K562 (cell line): ENCODE measurements at regions not wholly inside any gene's neighbourhood (a gene's known extent, or its start where the extent isn't known, plus 50 kb on each side); places are given as distances from the start of the nearest gene placed in this dataset.

Experiments
- ATAC-seq: fragments of 200-7000 bp; cut with Tn5 transposase; 3 replicates; pipeline ENCODE4 v1.9.1; 2020; ENCODE audit warnings: moderate library complexity
- BruUV-seq: library from RNA; stranded (reverse); fragments of 400-500 nt; replicated peaks from 2 replicates; lab custom pipeline; 2021; lab: Mats Ljungman, UMichigan
- CTCF ChIA-PET: fragments of 300-600 bp; formaldehyde crosslinking; extraction: SDS; loops from one replicate; lab custom pipeline; 2021; ENCODE audit warnings: low intra/inter-chr PET ratio; lab: Yijun Ruan, JAX
- POLR2A ChIA-PET: fragments of 300-600, 350-650 bp; sonication (Branson Sonifier 250); formaldehyde crosslinking; extraction: SDS; loops from one replicate; lab custom pipeline; 2021; ENCODE audit warnings: antibody characterized with exemption, inconsistent platforms; lab: Yijun Ruan, JAX
- DNase-seq, 4 experiments: peaks; one replicate each; pipeline versions ENCODE4 v3.0.0 to v3.0.0-alpha.2; 2011 to 2018; ENCODE audit warnings: low spot score in 3 of 4, mixed read lengths in 3 of 4; ENCODE audit errors: extremely low read depth in 1 of 4
- FAIRE-seq: peaks from 2 replicates; lab custom pipeline; 2011; peaks lifted over from hg19 to GRCh38; lab: Jason Lieb, UNC
- H2AFZ ChIP-seq: 2 replicates; pipeline ENCODE4 v1.6.0; 2011; ENCODE audit warnings: low read depth, low read length, control low read depth, inconsistent platforms
- H3K27ac ChIP-seq: fragments of 200-600 bp; 3 replicates; pipeline ENCODE4 v1.8.0; 2011; ENCODE audit warnings: low read depth, mild to moderate bottlenecking, control low read depth, inconsistent platforms, low read length, moderate library complexity, mixed read lengths; ENCODE audit errors: extremely low read depth
- H3K27me3 ChIP-seq, 2 experiments: fragments of 300-600 bp in 1 of 2; 2 replicates in 1 of 2; 3 replicates in 1 of 2; pipeline versions ENCODE4 v1.6.0 to v1.8.0; 2011; ENCODE audit warnings: inconsistent platforms in 2 of 2, low read length in 2 of 2, mild to moderate bottlenecking in 1 of 2, mixed read lengths in 1 of 2, moderate library complexity in 1 of 2; ENCODE audit not compliant: control insufficient read depth in 2 of 2, insufficient read depth in 2 of 2
- H3K36me3 ChIP-seq: fragments of 300-600 bp; 3 replicates; pipeline ENCODE4 v1.8.0; 2011; ENCODE audit warnings: mild to moderate bottlenecking, low read length, inconsistent platforms; ENCODE audit not compliant: control insufficient read depth, insufficient read depth
- H3K4me1 ChIP-seq, 2 experiments: fragments of 200-600 bp in 1 of 2; replicated peaks in 1 of 2; 2 replicates in 1 of 2; 3 replicates in 1 of 2; pipeline versions ENCODE4 v1.5.1 to v1.8.0; 2011; ENCODE audit warnings: inconsistent platforms in 2 of 2, low read length in 2 of 2, mild to moderate bottlenecking in 1 of 2, mixed read lengths in 1 of 2, moderate library complexity in 1 of 2; ENCODE audit not compliant: control insufficient read depth in 2 of 2, insufficient read depth in 2 of 2
- H3K4me2 ChIP-seq: 2 replicates; pipeline ENCODE4 v1.6.1; 2011; ENCODE audit warnings: low read length, control low read depth, inconsistent platforms, mixed read lengths; ENCODE audit not compliant: insufficient read depth
- H3K4me3 ChIP-seq: fragments of 200-600 bp; sonication (generic), shearing (Covaris generic); 2 replicates; pipeline ENCODE4 v1.5.1; 2016; ENCODE audit warnings: control low read depth, inconsistent platforms
- H3K79me2 ChIP-seq: fragments of 200-600 bp; 3 replicates; pipeline ENCODE4 v1.8.0; 2011; ENCODE audit warnings: low read length, inconsistent platforms; ENCODE audit not compliant: control insufficient read depth, insufficient read depth
- H3K9ac ChIP-seq, 2 experiments: 2 replicates each; pipeline versions ENCODE4 v1.6.0 to v1.6.1; 2011; ENCODE audit warnings: low read depth in 2 of 2, low read length in 2 of 2, control low read depth in 1 of 2, inconsistent platforms in 1 of 2, mild to moderate bottlenecking in 1 of 2, mixed read lengths in 1 of 2; ENCODE audit not compliant: insufficient read depth in 1 of 2
- H3K9me1 ChIP-seq: one replicate; pipeline ENCODE4 v1.6.0; 2011; ENCODE audit warnings: inconsistent platforms, mild to moderate bottlenecking, low read length, moderate library complexity; ENCODE audit not compliant: control insufficient read depth, insufficient read depth
- H3K9me3 ChIP-seq: replicated peaks from 2 replicates; pipeline ENCODE4 v1.5.1; 2011; ENCODE audit warnings: low read depth, low read length, inconsistent platforms; ENCODE audit not compliant: control insufficient read depth, insufficient read depth
- H4K20me1 ChIP-seq: replicated peaks from 2 replicates; pipeline ENCODE4 v1.6.1; 2011; ENCODE audit warnings: low read length, inconsistent platforms, mixed read lengths; ENCODE audit not compliant: control insufficient read depth, insufficient read depth
- NEUROD1 ChIP-seq: fragments of 150-350 bp; IDR thresholded peaks from 2 replicates; pipeline ENCODE4 v1.6.1; 2014; ENCODE audit warnings: borderline replicate concordance, low read length, low read depth; ENCODE audit not compliant: partially characterized antibody
- RNF2 ChIP-seq: sonication (generic); IDR thresholded peaks from 2 replicates; pipeline ENCODE4 v1.6.1; 2016
- ZNF445 ChIP-seq: fragments of 250-450 bp; sonication (Bioruptor Pico); IDR thresholded peaks from 2 replicates; pipeline ENCODE4 v1.4.0; 2020; ENCODE audit warnings: low read depth, mild to moderate bottlenecking, moderate library complexity
- WGBS: fragments of 100-300 bp; shearing (Covaris generic); methylation state at CpG from one replicate; pipeline ENCODE4 v1.1.6; 2016; ENCODE audit warnings: low coverage, mixed read lengths; ENCODE audit not compliant: insufficient coverage; ENCODE audit errors: missing lambda C conversion rate; 5-methylcytosine and 5-hydroxymethylcytosine counted together
- in situ Hi-C: fragments of 300-500 bp; cut with MboI; formaldehyde crosslinking; loops from 4 replicates; pipeline ENCODE4 v1.15.0; 2018; ENCODE audit warnings: inconsistent platforms, mixed read lengths
- intact Hi-C: fragments of 100-400 bp; cut with micrococcal nuclease; formaldehyde crosslinking; loops from 2 replicates; pipeline ENCODE4 v1.14.2; 2022
- TF ChIP-seq, protein P1 (sequence below): fragments of 450-650 bp; conservative IDR thresholded peaks from 2 replicates; pipeline ENCODE4 v1.6.1; 2016; ENCODE audit warnings: missing genetic modification characterization, low read depth, mild to moderate bottlenecking, missing compliant biosample characterization, moderate library complexity
- TF ChIP-seq, protein P2 (sequence below), 2 experiments: IDR thresholded peaks; 2 replicates each; pipeline ENCODE4 v1.6.1; 2012; ENCODE audit warnings: improper control_type of control experiment in 2 of 2, low read depth in 2 of 2, low read length in 2 of 2, borderline replicate concordance in 1 of 2
- TF ChIP-seq, protein P3 (sequence below): fragments of 200-600 bp; sonication (generic); IDR thresholded peaks from one replicate; pipeline ENCODE4 v1.6.1; 2012; ENCODE audit warnings: mild to moderate bottlenecking, low read depth, low read length, inconsistent platforms

DNA sequence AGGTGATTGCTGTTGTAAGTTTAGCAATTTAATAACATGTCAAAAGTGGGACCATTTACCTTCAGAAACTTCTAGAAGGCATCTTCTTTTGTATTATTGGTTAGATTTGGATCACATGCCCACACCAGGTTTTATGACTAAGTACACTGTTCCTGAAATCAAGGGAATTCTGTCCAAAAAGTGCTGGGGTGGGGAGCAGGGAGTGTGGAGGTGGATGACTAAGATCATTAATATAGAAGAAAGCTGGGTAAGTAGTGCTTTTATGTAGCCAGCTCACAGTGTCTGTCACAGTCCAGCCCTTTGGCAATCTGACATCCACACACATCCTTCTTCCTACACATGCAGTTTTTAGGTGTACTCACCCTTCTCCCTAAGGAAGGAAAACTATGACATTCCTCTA, 120.0 kb downstream of the TMCO5A start (continued):
- TF ChIP-seq, protein P1, sequence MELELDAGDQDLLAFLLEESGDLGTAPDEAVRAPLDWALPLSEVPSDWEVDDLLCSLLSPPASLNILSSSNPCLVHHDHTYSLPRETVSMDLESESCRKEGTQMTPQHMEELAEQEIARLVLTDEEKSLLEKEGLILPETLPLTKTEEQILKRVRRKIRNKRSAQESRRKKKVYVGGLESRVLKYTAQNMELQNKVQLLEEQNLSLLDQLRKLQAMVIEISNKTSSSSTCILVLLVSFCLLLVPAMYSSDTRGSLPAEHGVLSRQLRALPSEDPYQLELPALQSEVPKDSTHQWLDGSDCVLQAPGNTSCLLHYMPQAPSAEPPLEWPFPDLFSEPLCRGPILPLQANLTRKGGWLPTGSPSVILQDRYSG = no peak
- TF ChIP-seq ZNF445 (CRISPR knock-in tag) (no peak), RNF2 (no peak)

- Histone ChIP-seq H3K9ac (no peak overlapping the region), H3K9me1 (no peaks in the 10 kb centered on the region), H3K36me3 (no peaks in the 10 kb centered on the region), H3K4me3 (no peak overlapping the region), H3K27me3 (peaks cover 4 to 5% of the 10 kb centered on the region in 2 experiments; a peak in 2 of 5 replicates), H3K4me1 (no peaks in the 10 kb centered on the region), H3K4me2 (no peak overlapping the region), H3K79me2 (no peaks in the 10 kb centered on the region), H3K9me3 (no peaks in the 10 kb centered on the region), H2AFZ (no peak overlapping the region), H3K27ac (no peak overlapping the region), H4K20me1 (no peaks in the 10 kb centered on the region)
- POLR2A ChIA-PET = no interaction called here
- in situ Hi-C loops (no loop called here), intact Hi-C loops (no loop called here)
- ATAC-seq = no peak
- CTCF ChIA-PET = no interaction called here
- no peak for DNase-seq
- no peak for FAIRE-seq
- BruUV-seq = no TSS peak
- WGBS = 6% methylated on average over 9 of the region's 11 CpGs
- TF ChIP-seq, protein P2, sequence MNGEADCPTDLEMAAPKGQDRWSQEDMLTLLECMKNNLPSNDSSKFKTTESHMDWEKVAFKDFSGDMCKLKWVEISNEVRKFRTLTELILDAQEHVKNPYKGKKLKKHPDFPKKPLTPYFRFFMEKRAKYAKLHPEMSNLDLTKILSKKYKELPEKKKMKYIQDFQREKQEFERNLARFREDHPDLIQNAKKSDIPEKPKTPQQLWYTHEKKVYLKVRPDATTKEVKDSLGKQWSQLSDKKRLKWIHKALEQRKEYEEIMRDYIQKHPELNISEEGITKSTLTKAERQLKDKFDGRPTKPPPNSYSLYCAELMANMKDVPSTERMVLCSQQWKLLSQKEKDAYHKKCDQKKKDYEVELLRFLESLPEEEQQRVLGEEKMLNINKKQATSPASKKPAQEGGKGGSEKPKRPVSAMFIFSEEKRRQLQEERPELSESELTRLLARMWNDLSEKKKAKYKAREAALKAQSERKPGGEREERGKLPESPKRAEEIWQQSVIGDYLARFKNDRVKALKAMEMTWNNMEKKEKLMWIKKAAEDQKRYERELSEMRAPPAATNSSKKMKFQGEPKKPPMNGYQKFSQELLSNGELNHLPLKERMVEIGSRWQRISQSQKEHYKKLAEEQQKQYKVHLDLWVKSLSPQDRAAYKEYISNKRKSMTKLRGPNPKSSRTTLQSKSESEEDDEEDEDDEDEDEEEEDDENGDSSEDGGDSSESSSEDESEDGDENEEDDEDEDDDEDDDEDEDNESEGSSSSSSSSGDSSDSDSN (IDR thresholded peaks at IDR 0.05; ENCODE audit: borderline replicate concordance in 1 of 2, low read depth in 2 of 2, low read length in 2 of 2) = no peak
- TF ChIP-seq, protein P3, sequence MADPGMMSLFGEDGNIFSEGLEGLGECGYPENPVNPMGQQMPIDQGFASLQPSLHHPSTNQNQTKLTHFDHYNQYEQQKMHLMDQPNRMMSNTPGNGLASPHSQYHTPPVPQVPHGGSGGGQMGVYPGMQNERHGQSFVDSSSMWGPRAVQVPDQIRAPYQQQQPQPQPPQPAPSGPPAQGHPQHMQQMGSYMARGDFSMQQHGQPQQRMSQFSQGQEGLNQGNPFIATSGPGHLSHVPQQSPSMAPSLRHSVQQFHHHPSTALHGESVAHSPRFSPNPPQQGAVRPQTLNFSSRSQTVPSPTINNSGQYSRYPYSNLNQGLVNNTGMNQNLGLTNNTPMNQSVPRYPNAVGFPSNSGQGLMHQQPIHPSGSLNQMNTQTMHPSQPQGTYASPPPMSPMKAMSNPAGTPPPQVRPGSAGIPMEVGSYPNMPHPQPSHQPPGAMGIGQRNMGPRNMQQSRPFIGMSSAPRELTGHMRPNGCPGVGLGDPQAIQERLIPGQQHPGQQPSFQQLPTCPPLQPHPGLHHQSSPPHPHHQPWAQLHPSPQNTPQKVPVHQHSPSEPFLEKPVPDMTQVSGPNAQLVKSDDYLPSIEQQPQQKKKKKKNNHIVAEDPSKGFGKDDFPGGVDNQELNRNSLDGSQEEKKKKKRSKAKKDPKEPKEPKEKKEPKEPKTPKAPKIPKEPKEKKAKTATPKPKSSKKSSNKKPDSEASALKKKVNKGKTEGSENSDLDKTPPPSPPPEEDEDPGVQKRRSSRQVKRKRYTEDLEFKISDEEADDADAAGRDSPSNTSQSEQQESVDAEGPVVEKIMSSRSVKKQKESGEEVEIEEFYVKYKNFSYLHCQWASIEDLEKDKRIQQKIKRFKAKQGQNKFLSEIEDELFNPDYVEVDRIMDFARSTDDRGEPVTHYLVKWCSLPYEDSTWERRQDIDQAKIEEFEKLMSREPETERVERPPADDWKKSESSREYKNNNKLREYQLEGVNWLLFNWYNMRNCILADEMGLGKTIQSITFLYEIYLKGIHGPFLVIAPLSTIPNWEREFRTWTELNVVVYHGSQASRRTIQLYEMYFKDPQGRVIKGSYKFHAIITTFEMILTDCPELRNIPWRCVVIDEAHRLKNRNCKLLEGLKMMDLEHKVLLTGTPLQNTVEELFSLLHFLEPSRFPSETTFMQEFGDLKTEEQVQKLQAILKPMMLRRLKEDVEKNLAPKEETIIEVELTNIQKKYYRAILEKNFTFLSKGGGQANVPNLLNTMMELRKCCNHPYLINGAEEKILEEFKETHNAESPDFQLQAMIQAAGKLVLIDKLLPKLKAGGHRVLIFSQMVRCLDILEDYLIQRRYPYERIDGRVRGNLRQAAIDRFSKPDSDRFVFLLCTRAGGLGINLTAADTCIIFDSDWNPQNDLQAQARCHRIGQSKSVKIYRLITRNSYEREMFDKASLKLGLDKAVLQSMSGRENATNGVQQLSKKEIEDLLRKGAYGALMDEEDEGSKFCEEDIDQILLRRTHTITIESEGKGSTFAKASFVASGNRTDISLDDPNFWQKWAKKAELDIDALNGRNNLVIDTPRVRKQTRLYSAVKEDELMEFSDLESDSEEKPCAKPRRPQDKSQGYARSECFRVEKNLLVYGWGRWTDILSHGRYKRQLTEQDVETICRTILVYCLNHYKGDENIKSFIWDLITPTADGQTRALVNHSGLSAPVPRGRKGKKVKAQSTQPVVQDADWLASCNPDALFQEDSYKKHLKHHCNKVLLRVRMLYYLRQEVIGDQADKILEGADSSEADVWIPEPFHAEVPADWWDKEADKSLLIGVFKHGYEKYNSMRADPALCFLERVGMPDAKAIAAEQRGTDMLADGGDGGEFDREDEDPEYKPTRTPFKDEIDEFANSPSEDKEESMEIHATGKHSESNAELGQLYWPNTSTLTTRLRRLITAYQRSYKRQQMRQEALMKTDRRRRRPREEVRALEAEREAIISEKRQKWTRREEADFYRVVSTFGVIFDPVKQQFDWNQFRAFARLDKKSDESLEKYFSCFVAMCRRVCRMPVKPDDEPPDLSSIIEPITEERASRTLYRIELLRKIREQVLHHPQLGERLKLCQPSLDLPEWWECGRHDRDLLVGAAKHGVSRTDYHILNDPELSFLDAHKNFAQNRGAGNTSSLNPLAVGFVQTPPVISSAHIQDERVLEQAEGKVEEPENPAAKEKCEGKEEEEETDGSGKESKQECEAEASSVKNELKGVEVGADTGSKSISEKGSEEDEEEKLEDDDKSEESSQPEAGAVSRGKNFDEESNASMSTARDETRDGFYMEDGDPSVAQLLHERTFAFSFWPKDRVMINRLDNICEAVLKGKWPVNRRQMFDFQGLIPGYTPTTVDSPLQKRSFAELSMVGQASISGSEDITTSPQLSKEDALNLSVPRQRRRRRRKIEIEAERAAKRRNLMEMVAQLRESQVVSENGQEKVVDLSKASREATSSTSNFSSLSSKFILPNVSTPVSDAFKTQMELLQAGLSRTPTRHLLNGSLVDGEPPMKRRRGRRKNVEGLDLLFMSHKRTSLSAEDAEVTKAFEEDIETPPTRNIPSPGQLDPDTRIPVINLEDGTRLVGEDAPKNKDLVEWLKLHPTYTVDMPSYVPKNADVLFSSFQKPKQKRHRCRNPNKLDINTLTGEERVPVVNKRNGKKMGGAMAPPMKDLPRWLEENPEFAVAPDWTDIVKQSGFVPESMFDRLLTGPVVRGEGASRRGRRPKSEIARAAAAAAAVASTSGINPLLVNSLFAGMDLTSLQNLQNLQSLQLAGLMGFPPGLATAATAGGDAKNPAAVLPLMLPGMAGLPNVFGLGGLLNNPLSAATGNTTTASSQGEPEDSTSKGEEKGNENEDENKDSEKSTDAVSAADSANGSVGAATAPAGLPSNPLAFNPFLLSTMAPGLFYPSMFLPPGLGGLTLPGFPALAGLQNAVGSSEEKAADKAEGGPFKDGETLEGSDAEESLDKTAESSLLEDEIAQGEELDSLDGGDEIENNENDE = no peak
- no peak for TF ChIP-seq NEUROD1
These were observed 124.2 kb downstream of the TMCO5A start for GRCh38 chr15:38058596-38059075.
